SK-N-SH (cell line): ENCODE measurements at regions not wholly inside any gene's neighbourhood (a gene's known extent, or its start where the extent isn't known, plus 50 kb on each side); places are given as distances from the start of the nearest gene placed in this dataset.

Experiments used
- CTCF ChIA-PET: fragments of 300-600, 350-600 bp; formaldehyde crosslinking; extraction: SDS; loops from one replicate; lab custom pipeline; 2021; lab: Yijun Ruan, JAX
- POLR2A ChIA-PET: fragments of 350-600 bp; sonication (Branson Sonifier 250); formaldehyde crosslinking; extraction: SDS; loops from one replicate; lab custom pipeline; 2020; ENCODE audit warnings: antibody characterized with exemption, inconsistent platforms; lab: Yijun Ruan, JAX
- DNase-seq: peaks from one replicate; pipeline ENCODE4 v3.0.0; 2012
- H2AFZ ChIP-seq: fragments of 200-600 bp; sonication (generic); 2 replicates; pipeline ENCODE4 v1.8.1; 2016; ENCODE audit warnings: antibody characterized with exemption, mild to moderate bottlenecking, low read depth
- H3F3A ChIP-seq: fragments of 200-600 bp; sonication (generic); replicated peaks from 2 replicates; pipeline ENCODE3; 2016; ENCODE audit warnings: antibody characterized with exemption, mild to moderate bottlenecking; ENCODE audit not compliant: insufficient read depth
- H3K27ac ChIP-seq, 2 experiments: fragments of 200-500 bp in 1 of 2; fragments of 200-600 bp in 1 of 2; sonication (Bioruptor generic) in 1 of 2; sonication (generic), shearing (Covaris generic) in 1 of 2; 2 replicates each; pipeline versions ENCODE4 v1.5.1 to v1.6.1; 2014 to 2016; ENCODE audit warnings: low read depth in 2 of 2, inconsistent platforms in 1 of 2, low read length in 1 of 2, mild to moderate bottlenecking in 1 of 2, mixed read lengths in 1 of 2
- H3K27me3 ChIP-seq: fragments of 200-600 bp; sonication (generic), shearing (Covaris generic); 2 replicates; pipeline ENCODE4 v1.6.1; 2016; ENCODE audit warnings: mixed run types; ENCODE audit not compliant: insufficient read depth
- H3K36me3 ChIP-seq, 2 experiments: fragments of 200-500 bp in 1 of 2; fragments of 200-600 bp in 1 of 2; sonication (Bioruptor generic) in 1 of 2; sonication (generic) in 1 of 2; replicated peaks in 1 of 2; 2 replicates each; pipeline versions ENCODE3 to v1.5.1; 2014 to 2016; ENCODE audit warnings: low read length in 1 of 2, mild to moderate bottlenecking in 1 of 2; ENCODE audit not compliant: insufficient read depth in 2 of 2, control insufficient read depth in 1 of 2
- H3K4me1 ChIP-seq, 2 experiments: fragments of 200-500 bp in 1 of 2; fragments of 200-600 bp in 1 of 2; sonication (Bioruptor generic) in 1 of 2; sonication (generic), shearing (Covaris generic) in 1 of 2; 2 replicates each; pipeline versions ENCODE4 v1.5.1 to v1.6.1; 2014 to 2016; ENCODE audit warnings: low read depth in 1 of 2, low read length in 1 of 2, mixed run types in 1 of 2; ENCODE audit not compliant: insufficient read depth in 2 of 2, control insufficient read depth in 1 of 2
- H3K4me2 ChIP-seq: fragments of 200-600 bp; sonication (generic), shearing (Covaris generic); 2 replicates; pipeline ENCODE4 v1.6.1; 2017; ENCODE audit warnings: mixed run types
- H3K4me3 ChIP-seq, 2 experiments: fragments of 200-500 bp in 1 of 2; fragments of 200-600 bp in 1 of 2; sonication (Bioruptor generic) in 1 of 2; sonication (generic), shearing (Covaris generic) in 1 of 2; 2 replicates each; pipeline versions ENCODE4 v1.5.1 to v1.8.1; 2014 to 2016; ENCODE audit warnings: low read depth in 2 of 2, inconsistent platforms in 1 of 2, low read length in 1 of 2, mild to moderate bottlenecking in 1 of 2, mixed read lengths in 1 of 2, moderate library complexity in 1 of 2
- H3K79me2 ChIP-seq: fragments of 200-600 bp; sonication (generic); 2 replicates; pipeline ENCODE4 v1.8.1; 2017; ENCODE audit warnings: mild to moderate bottlenecking; ENCODE audit not compliant: insufficient read depth
- H3K9ac ChIP-seq: fragments of 200-600 bp; sonication (generic); 2 replicates; pipeline ENCODE4 v1.6.1; 2017; ENCODE audit warnings: mixed run types
- H3K9me2 ChIP-seq: fragments of 200-600 bp; sonication (generic); 2 replicates; pipeline ENCODE4 v1.6.1; 2017; ENCODE audit warnings: mixed run types
- H3K9me3 ChIP-seq: fragments of 200-600 bp; sonication (generic); 2 replicates; pipeline ENCODE4 v1.6.1; 2017; ENCODE audit warnings: mixed run types, mild to moderate bottlenecking, moderate library complexity
- H4K20me1 ChIP-seq: fragments of 200-600 bp; sonication (generic); 2 replicates; pipeline ENCODE4 v1.6.1; 2017; ENCODE audit warnings: mild to moderate bottlenecking, mixed run types; ENCODE audit not compliant: insufficient read depth
- CHD2 ChIP-seq: fragments of 150-350 bp; IDR thresholded peaks from 2 replicates; pipeline ENCODE4 v1.6.1; 2018; ENCODE audit warnings: low read length; ENCODE audit not compliant: partially characterized antibody
- CTCF ChIP-seq: fragments of 200-600 bp; sonication (generic); IDR thresholded peaks from 2 replicates; pipeline ENCODE4 v1.6.1; 2017; ENCODE audit warnings: antibody characterized with exemption, mild to moderate bottlenecking, moderate library complexity
- ELF1 ChIP-seq: IDR thresholded peaks from 2 replicates; pipeline ENCODE4 v1.4.0; 2012
- FOSL2 ChIP-seq: IDR thresholded peaks from 2 replicates; pipeline ENCODE4 v1.4.0; 2012; ENCODE audit warnings: low read depth, mild to moderate bottlenecking, moderate library complexity, borderline replicate concordance
- MAX ChIP-seq: IDR thresholded peaks from 2 replicates; pipeline ENCODE4 v1.4.0; 2012; ENCODE audit warnings: low read depth
- MEF2A ChIP-seq: IDR thresholded peaks from 2 replicates; pipeline ENCODE4 v1.4.0; 2012; ENCODE audit warnings: low read depth, borderline replicate concordance
- MXI1 ChIP-seq: IDR thresholded peaks from 2 replicates; pipeline ENCODE4 v1.6.1; 2012; ENCODE audit warnings: mild to moderate bottlenecking, low read depth, low read length, improper control_type of control experiment
- NRF1 ChIP-seq: IDR thresholded peaks from 2 replicates; pipeline ENCODE4 v1.6.1; 2012; ENCODE audit warnings: low read depth, mild to moderate bottlenecking, low read length
- POLR2AphosphoS5 ChIP-seq: IDR thresholded peaks from 2 replicates; pipeline ENCODE4 v1.6.1; 2012; ENCODE audit warnings: low read depth, low read length
- RAD21 ChIP-seq: IDR thresholded peaks from 2 replicates; pipeline ENCODE4 v1.6.1; 2012; ENCODE audit warnings: mild to moderate bottlenecking, low read length
- RFX5 ChIP-seq: IDR thresholded peaks from 2 replicates; pipeline ENCODE4 v1.6.1; 2012; ENCODE audit warnings: mild to moderate bottlenecking, improper control_type of control experiment, low read length
- TAF1 ChIP-seq: IDR thresholded peaks from 2 replicates; pipeline ENCODE4 v1.6.1; 2012; ENCODE audit warnings: low read depth, mild to moderate bottlenecking, low read length, moderate library complexity, borderline replicate concordance
- TEAD4 ChIP-seq: IDR thresholded peaks from 2 replicates; pipeline ENCODE4 v1.4.0; 2012; ENCODE audit warnings: mild to moderate bottlenecking, borderline replicate concordance; ENCODE audit not compliant: insufficient read depth
- USF1 ChIP-seq: IDR thresholded peaks from 2 replicates; pipeline ENCODE4 v1.4.0; 2012; ENCODE audit warnings: low read depth, borderline replicate concordance
- USF2 ChIP-seq: fragments of 150-350 bp; IDR thresholded peaks from 2 replicates; pipeline ENCODE4 v1.6.1; 2017; ENCODE audit warnings: antibody characterized with exemption, low read length, low read depth, borderline replicate concordance
- YY1 ChIP-seq: IDR thresholded peaks from 2 replicates; pipeline ENCODE4 v1.4.0; 2012; ENCODE audit warnings: low read depth, mild to moderate bottlenecking
- ZBTB33 ChIP-seq: IDR thresholded peaks from 2 replicates; pipeline ENCODE4 v1.4.0; 2012; ENCODE audit warnings: low read depth, borderline replicate concordance
- WGBS: methylation state at CpG from one replicate; pipeline ENCODE4 v1.1.6; 2017; ENCODE audit warnings: low lambda C conversion rate; 5-methylcytosine and 5-hydroxymethylcytosine counted together

- no peak for TF ChIP-seq MEF2A
- no peak for TF ChIP-seq TEAD4
- no peak for TF ChIP-seq NRF1
- TF ChIP-seq ZBTB33: no peak
- TF ChIP-seq ELF1: no peak
- TF ChIP-seq RFX5: peak; percentile 81
- TF ChIP-seq CHD2: no peak
These were observed 67.1 kb upstream of the PTGFRN start (continued) for GRCh38 chr1:116842654-116843053.

GRCh38 chr1:116844775-116845174, 64.9 kb upstream of the PTGFRN start:
- no peaks in the 10 kb centered on the region for H3K9me2 ChIP-seq
- H3K36me3 ChIP-seq: no peaks in the 10 kb centered on the region
- no peak for DNase-seq
- H3K9me3 ChIP-seq: no peaks in the 10 kb centered on the region
- no peak for TF ChIP-seq CTCF
- no peak for TF ChIP-seq ZBTB33
- TF ChIP-seq RFX5: no peak
- no peak for TF ChIP-seq POLR2AphosphoS5
- TF ChIP-seq TAF1: no peak
- no peak for TF ChIP-seq FOSL2
- TF ChIP-seq MEF2A: no peak
- TF ChIP-seq NRF1: no peak
- no peak for TF ChIP-seq USF1
- TF ChIP-seq MXI1: no peak
- TF ChIP-seq YY1: no peak
- no peak for TF ChIP-seq RAD21
- TF ChIP-seq USF2: no peak
- TF ChIP-seq TEAD4: no peak
- TF ChIP-seq MAX: no peak
- no peak for TF ChIP-seq CHD2
- WGBS: 46% methylated on average over 1 of the region's 1 CpG
- POLR2A ChIA-PET: no interaction called here
- no peaks in the 10 kb centered on the region; the same call in 1 of the 2 replicates for H3K27me3 ChIP-seq
- CTCF ChIA-PET: interaction anchor here (1.4 to 2.1 kb wide), 2 partner anchors 17 to 33 kb away, joined by 3 to 8 read pairs; no protein-coding TSS in a partner anchor
- no peak overlapping the region for H3K4me3 ChIP-seq
- H3K4me1 ChIP-seq: peaks cover 0 to 8% of the 10 kb centered on the region in 2 experiments; a peak in 1 of 4 replicates
- H2AFZ ChIP-seq: no peak overlapping the region
- H3F3A ChIP-seq: no peaks in the 10 kb centered on the region
- no peak overlapping the region for H3K27ac ChIP-seq
- no peak overlapping the region for H3K9ac ChIP-seq
- H3K4me2 ChIP-seq: no peak overlapping the region
- no peaks in the 10 kb centered on the region for H4K20me1 ChIP-seq
- no peaks in the 10 kb centered on the region for H3K79me2 ChIP-seq
